Activated CD4-positive, alpha-beta T cell treated with anti-CD3 and anti-CD28 coated beads for 36 hours (primary cell): ENCODE measurements at regions not wholly inside any gene's neighbourhood (a gene's known extent, or its start where the extent isn't known, plus 50 kb on each side); places are given as distances from the start of the nearest gene placed in this dataset.

Source experiments
- ATAC-seq: fragments of 200-7000 bp; cut with Tn5 transposase; one replicate; pipeline ENCODE4 v1.10.0; 2021; ENCODE audit warnings: mild to moderate bottlenecking, moderate library complexity
- CTCF ChIA-PET: fragments of 350-600 bp; sonication (Branson Sonifier 250); formaldehyde crosslinking; loops from one replicate; lab custom pipeline; 2021; ENCODE audit warnings: antibody characterized with exemption; lab: Charles Lee
- POLR2A ChIA-PET: fragments of 350-600 bp; sonication (Branson Sonifier 250); formaldehyde crosslinking; loops from one replicate; lab custom pipeline; 2021; ENCODE audit warnings: antibody characterized with exemption, inconsistent platforms; lab: Charles Lee
- DNase-seq: peaks from one replicate; pipeline ENCODE4 v3.0.0-alpha.2; 2020
- H3K27ac Mint-ChIP-seq: one replicate; pipeline ENCODE4 v1.8.0; 2021; ENCODE audit warnings: mixed read lengths
- H3K27me3 Mint-ChIP-seq: one replicate; pipeline ENCODE4 v1.8.0; 2021; ENCODE audit warnings: mixed read lengths
- H3K36me3 Mint-ChIP-seq: one replicate; pipeline ENCODE4 v1.8.0; 2021; ENCODE audit warnings: low read depth, mixed read lengths
- H3K4me1 Mint-ChIP-seq: one replicate; pipeline ENCODE4 v1.8.0; 2021; ENCODE audit warnings: mixed read lengths
- H3K4me3 Mint-ChIP-seq: one replicate; pipeline ENCODE4 v1.8.0; 2021; ENCODE audit warnings: mild to moderate bottlenecking, moderate library complexity, mixed read lengths
- H3K9me3 Mint-ChIP-seq: one replicate; pipeline ENCODE4 v1.8.0; 2021; ENCODE audit warnings: low read depth, mixed read lengths
- intact Hi-C, 2 experiments: fragments of 100-400 bp; cut with DNase I in 1 of 2; cut with micrococcal nuclease in 1 of 2; formaldehyde crosslinking; loops; one replicate each; pipeline versions ENCODE4 v1.14.2 to v1.15.1; 2022 to 2024; cut with DNase I, micrococcal nuclease

GRCh38 chr15:81572190-81572589 is 198.2 kb upstream of the TMC3 start:
- Mint-ChIP-seq H3K9me3 (no peaks in the 10 kb centered on the region), H3K4me1 (no peaks in the 10 kb centered on the region), H3K36me3 (no peaks in the 10 kb centered on the region), H3K27me3 (peaks cover 19% of the 10 kb centered on the region), H3K27ac (no peak overlapping the region), H3K4me3 (no peak overlapping the region)
- ATAC-seq (no peak), DNase-seq (no peak)
- ChIA-PET CTCF (interaction anchor here (1.0 kb wide), 1 partner anchor 16 kb away, joined by 3 read pairs; no protein-coding TSS in a partner anchor), POLR2A (no interaction called here)
- intact Hi-C loops, result no loop called here

DNA sequence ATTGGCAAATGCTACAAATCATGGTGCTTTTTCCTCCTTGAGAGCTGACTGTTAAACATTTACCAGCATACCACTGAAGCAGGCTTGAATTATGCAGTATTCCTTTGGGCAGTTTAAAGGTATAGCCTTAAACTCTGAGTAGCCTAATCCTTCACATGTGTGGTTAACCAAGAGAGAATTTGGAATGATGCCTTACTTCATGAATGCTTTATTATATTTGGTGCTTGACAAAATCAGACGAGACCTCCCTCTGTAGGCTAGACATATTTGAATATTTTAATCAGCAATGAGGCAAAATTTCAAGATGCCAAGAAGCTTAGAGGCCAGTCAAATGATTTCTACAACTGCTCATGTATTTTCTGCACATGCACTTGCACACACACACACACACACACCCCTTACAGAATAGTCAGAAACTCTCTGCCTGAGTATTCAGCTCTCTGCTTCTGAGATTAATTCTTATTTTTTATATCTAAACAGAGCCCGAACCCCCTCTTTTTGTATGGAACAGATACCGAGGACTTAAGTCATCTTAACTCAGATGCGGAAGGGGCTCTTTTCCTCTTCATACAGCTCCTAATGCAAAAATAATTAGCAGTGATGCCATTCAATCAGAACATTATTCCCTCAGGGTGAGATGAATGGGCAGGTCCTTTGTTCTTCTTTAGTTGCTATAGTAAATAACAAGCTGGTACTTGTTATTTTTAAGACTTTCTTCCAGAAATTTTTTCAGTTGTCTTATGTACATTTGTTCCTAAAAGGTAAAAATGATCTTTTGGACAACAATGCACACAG is 195.5 kb upstream of the TMC3 start:
- H3K27ac Mint-ChIP-seq, result no peak overlapping the region
- peaks cover 16% of the 10 kb centered on the region for H3K27me3 Mint-ChIP-seq
- no peaks in the 10 kb centered on the region for H3K36me3 Mint-ChIP-seq
- H3K4me1 Mint-ChIP-seq, result no peaks in the 10 kb centered on the region
- CTCF ChIA-PET, result no interaction called here
- POLR2A ChIA-PET, result interaction anchor here (0.5 kb wide), 1 partner anchor 279 kb away, joined by 3 read pairs; no protein-coding TSS in a partner anchor
- H3K9me3 Mint-ChIP-seq, result no peaks in the 10 kb centered on the region
- no peak overlapping the region for H3K4me3 Mint-ChIP-seq
- intact Hi-C loops, result no loop called here
- no peak for DNase-seq
- no peak for ATAC-seq

- no peak overlapping the region for H3K27ac Mint-ChIP-seq
- ChIA-PET POLR2A (no interaction called here), CTCF (no interaction called here)
- no peak for ATAC-seq
- no peaks in the 10 kb centered on the region for H3K36me3 Mint-ChIP-seq
- no peaks in the 10 kb centered on the region for H3K4me1 Mint-ChIP-seq
- DNase-seq, result no peak
- no peaks in the 10 kb centered on the region for H3K9me3 Mint-ChIP-seq
- intact Hi-C loops, result no loop called here
- peaks cover 13% of the 10 kb centered on the region for H3K27me3 Mint-ChIP-seq
- no peak overlapping the region for H3K4me3 Mint-ChIP-seq
Measured at GRCh38 chr15:81567924-81568323, 193.9 kb upstream of the TMC3 start.

DNA sequence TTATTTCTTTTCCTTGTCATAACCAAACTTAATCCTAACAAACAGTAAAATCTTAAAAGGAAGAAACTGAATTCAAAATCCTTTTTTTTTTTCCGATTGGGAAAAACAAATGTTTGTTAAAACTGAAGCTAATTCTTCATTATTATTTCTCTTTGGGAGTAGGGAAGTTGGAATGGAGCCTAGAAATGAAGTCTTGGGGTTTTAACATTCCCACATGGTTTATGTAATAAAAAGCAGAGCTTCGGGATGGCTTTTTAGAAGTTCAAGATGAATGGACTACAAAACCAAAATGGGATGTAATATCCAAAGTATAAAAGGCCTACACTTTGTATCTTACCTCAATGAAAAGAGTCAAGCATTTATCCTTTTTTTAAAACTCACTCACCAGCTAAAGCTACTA is 189.0 kb upstream of the TMC3 start:
- POLR2A ChIA-PET, result no interaction called here

GRCh38 chr15:81560405-81560804 is 186.4 kb upstream of the TMC3 start:
- DNase-seq (no peak), ATAC-seq (no peak)
- Mint-ChIP-seq H3K36me3 (no peaks in the 10 kb centered on the region), H3K9me3 (no peaks in the 10 kb centered on the region), H3K27me3 (peaks cover 5% of the 10 kb centered on the region), H3K4me1 (no peaks in the 10 kb centered on the region), H3K4me3 (no peak overlapping the region), H3K27ac (no peak overlapping the region)
- ChIA-PET CTCF (no interaction called here), POLR2A (no interaction called here)
- intact Hi-C loops, result no loop called here

More for the DNA sequence above, 189.0 kb upstream of the TMC3 start:
- CTCF ChIA-PET, result no interaction called here
- no peak overlapping the region for H3K4me3 Mint-ChIP-seq
- H3K27ac Mint-ChIP-seq, result no peak overlapping the region
- peaks cover 4% of the 10 kb centered on the region for H3K27me3 Mint-ChIP-seq
- no peaks in the 10 kb centered on the region for H3K9me3 Mint-ChIP-seq
- no peaks in the 10 kb centered on the region for H3K4me1 Mint-ChIP-seq
- H3K36me3 Mint-ChIP-seq, result no peaks in the 10 kb centered on the region
- ATAC-seq (no peak), DNase-seq (no peak)
- intact Hi-C loops, result no loop called here

DNA sequence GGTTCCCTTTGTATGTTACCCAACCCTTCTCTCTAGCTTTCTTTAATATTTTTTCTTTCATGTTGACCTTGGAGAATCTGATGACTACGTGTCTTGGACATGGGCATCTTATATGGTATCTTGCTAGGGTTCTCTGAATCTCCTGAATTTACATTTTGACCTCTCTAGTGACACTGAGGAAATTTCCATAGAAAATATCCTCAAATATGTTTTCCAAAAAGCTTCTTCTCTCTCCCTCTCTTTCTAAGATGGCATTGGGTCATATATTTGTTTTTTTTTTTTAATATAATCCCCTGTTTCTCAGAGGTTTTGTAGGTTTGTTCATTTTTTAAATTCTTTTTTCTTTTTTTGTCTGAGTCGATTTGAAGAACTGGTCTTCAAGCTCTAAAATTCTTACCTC is 184.0 kb upstream of the TMC3 start:
- no peaks in the 10 kb centered on the region for H3K4me1 Mint-ChIP-seq
- ATAC-seq, result no peak
- no peak overlapping the region for H3K27ac Mint-ChIP-seq
- H3K4me3 Mint-ChIP-seq, result no peak overlapping the region
- H3K27me3 Mint-ChIP-seq, result peaks cover 4% of the 10 kb centered on the region
- ChIA-PET POLR2A (no interaction called here), CTCF (no interaction called here)
- DNase-seq, result no peak
- intact Hi-C loops, result no loop called here
- H3K36me3 Mint-ChIP-seq, result no peaks in the 10 kb centered on the region
- no peaks in the 10 kb centered on the region for H3K9me3 Mint-ChIP-seq

DNA sequence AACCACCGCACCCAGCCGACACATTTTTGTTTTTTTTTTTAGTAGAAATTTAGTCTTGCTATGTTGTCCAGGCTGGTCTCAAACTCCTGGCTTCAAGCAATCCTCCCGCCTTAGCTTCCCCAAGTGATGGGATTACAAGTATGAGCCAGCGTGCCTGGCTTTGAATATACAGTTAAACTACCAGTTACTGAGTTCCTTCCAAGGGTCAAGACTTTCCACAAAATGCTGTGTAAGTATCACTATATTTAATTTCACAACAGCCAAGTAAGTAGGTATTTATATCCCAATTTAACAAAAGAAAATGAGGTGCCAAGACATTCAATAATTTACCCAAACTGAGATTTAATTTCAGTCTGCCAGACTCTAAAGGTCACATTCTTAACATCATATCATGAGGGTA is 181.3 kb upstream of the TMC3 start:
- H3K27me3 Mint-ChIP-seq, result peaks cover 4% of the 10 kb centered on the region
- DNase-seq, result no peak

GRCh38 chr15:81548365-81549130 is 174.5 kb upstream of the TMC3 start:
- Mint-ChIP-seq H3K27ac (no peak overlapping the region), H3K36me3 (no peaks in the 10 kb centered on the region), H3K4me3 (no peak overlapping the region), H3K4me1 (no peaks in the 10 kb centered on the region), H3K27me3 (peaks cover 3% of the 10 kb centered on the region), H3K9me3 (no peaks in the 10 kb centered on the region)
- no peak for ATAC-seq
- intact Hi-C loops, result no loop called here
- DNase-seq, result no peak
- ChIA-PET POLR2A (no interaction called here), CTCF (no interaction called here)

More for the DNA sequence above, 181.3 kb upstream of the TMC3 start:
- no peak for ATAC-seq
- POLR2A ChIA-PET, result no interaction called here
- Mint-ChIP-seq H3K36me3 (no peaks in the 10 kb centered on the region), H3K27ac (no peak overlapping the region), H3K4me1 (no peaks in the 10 kb centered on the region), H3K9me3 (no peaks in the 10 kb centered on the region), H3K4me3 (no peak overlapping the region)
- intact Hi-C loops, result no loop called here
- CTCF ChIA-PET, result interaction anchor here (0.9 to 1.1 kb wide), 2 partner anchors 15 to 548 kb away, joined by 3 read pairs; no protein-coding TSS in a partner anchor

DNA sequence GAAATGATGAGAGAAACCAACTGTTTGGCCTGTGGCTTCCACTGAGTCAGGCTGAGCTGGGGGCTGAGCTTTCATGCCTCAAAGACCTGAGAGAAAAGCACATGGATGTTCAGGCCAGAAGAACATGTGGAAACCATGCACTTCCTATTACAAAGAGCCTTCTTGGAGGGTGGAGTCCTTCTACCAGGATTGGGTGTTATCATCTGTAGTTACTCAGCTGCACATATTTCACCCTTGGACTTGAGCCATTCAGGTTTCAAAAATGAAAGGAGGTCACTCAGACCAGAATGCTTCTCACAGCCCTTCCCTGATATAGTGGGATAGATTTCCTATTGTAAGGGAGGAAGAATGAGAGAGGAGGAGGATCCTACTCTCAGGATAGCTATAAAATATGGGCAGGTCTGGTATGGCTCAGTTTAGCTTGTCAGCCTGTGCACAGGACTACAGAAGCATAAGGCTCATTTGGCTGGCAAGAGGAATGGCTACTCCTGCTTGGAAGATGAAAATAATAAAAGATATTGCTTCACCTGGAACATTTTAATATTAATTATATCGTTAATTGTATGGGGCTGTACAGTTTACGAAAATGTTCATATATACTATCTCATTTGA is 173.6 kb upstream of the TMC3 start:
- CTCF ChIA-PET, result no interaction called here

DNA sequence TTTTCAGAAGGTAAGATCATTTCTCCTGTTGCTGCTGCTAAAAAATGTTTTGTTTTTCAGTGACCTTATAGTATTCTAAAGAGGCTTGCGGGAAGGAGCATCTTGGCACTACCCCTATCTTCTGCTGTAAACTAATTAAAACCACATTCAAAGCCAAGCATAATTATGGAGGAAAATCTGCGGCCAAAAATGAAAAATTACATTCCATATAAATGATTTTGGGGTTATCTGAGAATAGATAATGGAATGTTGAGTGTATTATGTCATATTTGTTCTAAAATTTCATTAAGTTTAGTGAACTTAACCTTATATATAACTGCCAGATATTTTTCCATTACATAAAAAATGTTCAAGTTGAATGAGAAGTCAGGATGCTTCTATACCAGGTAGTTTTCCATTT is 170.4 kb upstream of the TMC3 start:
- H3K27me3 Mint-ChIP-seq, result peaks cover 8% of the 10 kb centered on the region
- CTCF ChIA-PET, result interaction anchor here (0.5 kb wide), 1 partner anchor 30 kb away, joined by 3 read pairs; no protein-coding TSS in a partner anchor
- H3K36me3 Mint-ChIP-seq, result no peaks in the 10 kb centered on the region
- H3K4me1 Mint-ChIP-seq, result no peaks in the 10 kb centered on the region
- intact Hi-C loops, result no loop called here
- POLR2A ChIA-PET, result no interaction called here
- H3K27ac Mint-ChIP-seq, result no peak overlapping the region
- no peak overlapping the region for H3K4me3 Mint-ChIP-seq
- H3K9me3 Mint-ChIP-seq, result no peaks in the 10 kb centered on the region
- ATAC-seq (no peak), DNase-seq (no peak)

More for the DNA sequence above, 173.6 kb upstream of the TMC3 start:
- Mint-ChIP-seq H3K4me3 (no peak overlapping the region), H3K36me3 (no peaks in the 10 kb centered on the region), H3K9me3 (no peaks in the 10 kb centered on the region), H3K27me3 (peaks cover 3% of the 10 kb centered on the region), H3K4me1 (no peaks in the 10 kb centered on the region), H3K27ac (no peak overlapping the region)
- POLR2A ChIA-PET, result no interaction called here
- intact Hi-C loops, result no loop called here
- DNase-seq (no peak), ATAC-seq (no peak)

DNA sequence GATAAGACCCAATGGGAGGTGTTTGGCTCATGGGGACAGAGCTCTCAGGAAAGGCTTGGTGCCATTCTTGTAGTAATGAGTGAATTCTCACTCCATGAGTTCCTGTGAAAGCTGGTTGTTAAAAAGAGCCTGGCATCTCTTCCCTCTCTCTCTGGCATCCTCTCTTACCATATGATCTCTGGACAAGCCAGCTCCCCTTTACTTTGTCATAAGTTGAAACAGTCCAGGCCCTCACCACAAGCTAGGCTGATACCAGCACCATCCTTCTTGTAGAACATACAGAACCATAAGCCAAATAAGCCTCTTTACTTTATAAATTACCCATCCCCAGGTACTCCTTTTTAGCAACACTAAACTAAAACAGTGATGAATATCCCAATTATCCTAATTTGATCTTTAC is 166.9 kb upstream of the TMC3 start:
- intact Hi-C loops, result no loop called here
- ChIA-PET POLR2A (no interaction called here), CTCF (no interaction called here)
- Mint-ChIP-seq H3K4me1 (no peaks in the 10 kb centered on the region), H3K4me3 (no peak overlapping the region), H3K9me3 (no peaks in the 10 kb centered on the region), H3K27ac (no peak overlapping the region), H3K27me3 (peaks cover 15% of the 10 kb centered on the region), H3K36me3 (no peaks in the 10 kb centered on the region)
- DNase-seq (no peak), ATAC-seq (no peak)
